WERI-Rb-1 (cell line): ENCODE measurements at regions not wholly inside any gene's neighbourhood (a gene's known extent, or its start where the extent isn't known, plus 50 kb on each side); places are given as distances from the start of the nearest gene placed in this dataset.

Source experiments
- DNase-seq: peaks from one replicate; pipeline ENCODE4 v3.0.0-alpha.2; 2020
- H3K27ac ChIP-seq: fragments of 250-450 bp; sonication (Bioruptor Pico); 2 replicates; pipeline ENCODE4 v1.5.1; 2020; ENCODE audit warnings: mild to moderate bottlenecking, moderate library complexity
- H3K27me3 ChIP-seq: fragments of 250-450 bp; sonication (Bioruptor Pico); 2 replicates; pipeline ENCODE4 v1.5.1; 2021; ENCODE audit warnings: mild to moderate bottlenecking, low read depth, moderate library complexity; ENCODE audit not compliant: insufficient read depth, severe bottlenecking
- H3K36me3 ChIP-seq: fragments of 250-450 bp; sonication (Bioruptor Pico); 2 replicates; pipeline ENCODE4 v1.5.1; 2020; ENCODE audit warnings: mild to moderate bottlenecking, moderate library complexity
- H3K4me3 ChIP-seq: 2 replicates; pipeline ENCODE4 v1.5.1; 2011; ENCODE audit warnings: low read depth, mild to moderate bottlenecking, control low read depth, low read length
- H3K9me3 ChIP-seq: fragments of 250-450 bp; sonication (Bioruptor Pico); 2 replicates; pipeline ENCODE4 v1.5.1; 2021; ENCODE audit warnings: mild to moderate bottlenecking, moderate library complexity; ENCODE audit not compliant: severe bottlenecking
- TF ChIP-seq, protein P1 (sequence below): IDR thresholded peaks from 2 replicates; pipeline ENCODE4 v1.5.1; 2011; ENCODE audit warnings: low read depth, mild to moderate bottlenecking, control low read depth, inconsistent platforms, low read length

DNA sequence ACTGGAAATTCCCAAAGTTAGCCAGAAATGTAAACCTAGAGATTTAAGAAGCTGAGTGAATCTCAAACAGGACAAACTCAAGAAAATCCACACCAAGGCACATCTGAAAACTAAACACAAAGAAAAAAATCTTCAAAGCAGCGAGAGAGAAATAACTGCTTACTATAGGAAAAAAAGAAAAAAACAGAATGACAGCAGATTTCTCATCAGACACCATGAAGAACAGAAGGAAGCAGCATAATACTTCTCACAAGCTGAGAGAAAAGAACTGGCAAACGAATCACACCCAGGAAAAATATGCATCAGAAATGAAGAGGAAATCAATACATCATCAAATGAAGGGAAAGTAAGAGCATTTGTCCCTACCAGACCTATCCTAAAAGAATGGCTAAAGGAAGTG, 236.3 kb upstream of the ADAMTS3 start:
- no peak for DNase-seq
- no peaks in the 10 kb centered on the region for H3K36me3 ChIP-seq
- H3K9me3 ChIP-seq = no peaks in the 10 kb centered on the region
- H3K4me3 ChIP-seq = no peak overlapping the region
- no peak overlapping the region for H3K27ac ChIP-seq
- H3K27me3 ChIP-seq = no peaks in the 10 kb centered on the region
- TF ChIP-seq, protein P1, sequence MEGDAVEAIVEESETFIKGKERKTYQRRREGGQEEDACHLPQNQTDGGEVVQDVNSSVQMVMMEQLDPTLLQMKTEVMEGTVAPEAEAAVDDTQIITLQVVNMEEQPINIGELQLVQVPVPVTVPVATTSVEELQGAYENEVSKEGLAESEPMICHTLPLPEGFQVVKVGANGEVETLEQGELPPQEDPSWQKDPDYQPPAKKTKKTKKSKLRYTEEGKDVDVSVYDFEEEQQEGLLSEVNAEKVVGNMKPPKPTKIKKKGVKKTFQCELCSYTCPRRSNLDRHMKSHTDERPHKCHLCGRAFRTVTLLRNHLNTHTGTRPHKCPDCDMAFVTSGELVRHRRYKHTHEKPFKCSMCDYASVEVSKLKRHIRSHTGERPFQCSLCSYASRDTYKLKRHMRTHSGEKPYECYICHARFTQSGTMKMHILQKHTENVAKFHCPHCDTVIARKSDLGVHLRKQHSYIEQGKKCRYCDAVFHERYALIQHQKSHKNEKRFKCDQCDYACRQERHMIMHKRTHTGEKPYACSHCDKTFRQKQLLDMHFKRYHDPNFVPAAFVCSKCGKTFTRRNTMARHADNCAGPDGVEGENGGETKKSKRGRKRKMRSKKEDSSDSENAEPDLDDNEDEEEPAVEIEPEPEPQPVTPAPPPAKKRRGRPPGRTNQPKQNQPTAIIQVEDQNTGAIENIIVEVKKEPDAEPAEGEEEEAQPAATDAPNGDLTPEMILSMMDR = no peak

DNA sequence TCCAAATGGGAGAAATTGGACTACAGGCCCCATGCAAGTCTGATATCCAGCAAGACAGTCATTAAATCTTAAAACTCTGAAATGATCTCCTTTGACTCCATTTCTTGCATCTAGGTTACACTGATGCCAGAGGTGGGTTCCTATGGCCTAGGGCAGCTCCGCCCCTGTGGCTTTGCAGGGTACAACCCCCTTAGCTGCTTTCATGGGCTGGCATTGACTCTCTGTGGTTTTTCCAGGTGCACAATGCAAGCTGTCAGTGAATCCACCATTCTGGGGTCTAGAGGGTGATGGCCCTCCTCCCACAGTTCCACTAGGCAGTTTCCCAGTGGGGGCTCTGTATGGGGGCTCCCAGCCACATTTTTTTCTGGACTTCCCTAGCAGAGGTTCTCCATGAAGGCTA, 228.5 kb upstream of the ADAMTS3 start:
- H3K9me3 ChIP-seq = no peaks in the 10 kb centered on the region
- H3K27me3 ChIP-seq = no peaks in the 10 kb centered on the region
- TF ChIP-seq, protein P1 = no peak
- no peak for DNase-seq
- H3K4me3 ChIP-seq = no peak overlapping the region
- no peak overlapping the region for H3K27ac ChIP-seq
- H3K36me3 ChIP-seq = no peaks in the 10 kb centered on the region

DNA sequence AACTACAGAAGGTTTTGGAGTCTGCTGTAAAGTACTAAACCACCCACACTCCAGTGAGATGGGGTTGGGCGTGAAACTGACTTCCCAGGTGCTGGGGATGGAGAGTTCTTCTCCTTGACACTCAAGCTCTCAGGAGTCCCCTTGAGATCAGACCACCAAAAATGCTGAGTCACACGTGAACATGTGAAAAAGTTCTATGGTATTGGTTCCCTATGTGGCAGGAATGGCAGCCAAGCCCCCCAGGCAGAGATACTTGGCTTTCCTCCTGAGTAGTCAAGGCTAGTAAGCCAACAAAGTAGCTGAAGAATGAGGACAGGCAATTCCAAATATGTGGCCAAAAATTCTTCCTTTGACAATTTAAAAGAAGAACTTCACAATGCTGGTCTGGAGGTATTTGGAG, 222.0 kb upstream of the ADAMTS3 start:
- TF ChIP-seq, protein P1 = no peak
- DNase-seq = no peak
- Histone ChIP-seq H3K27me3 (no peaks in the 10 kb centered on the region), H3K9me3 (no peaks in the 10 kb centered on the region), H3K36me3 (no peaks in the 10 kb centered on the region), H3K4me3 (no peak overlapping the region), H3K27ac (no peak overlapping the region)

DNA sequence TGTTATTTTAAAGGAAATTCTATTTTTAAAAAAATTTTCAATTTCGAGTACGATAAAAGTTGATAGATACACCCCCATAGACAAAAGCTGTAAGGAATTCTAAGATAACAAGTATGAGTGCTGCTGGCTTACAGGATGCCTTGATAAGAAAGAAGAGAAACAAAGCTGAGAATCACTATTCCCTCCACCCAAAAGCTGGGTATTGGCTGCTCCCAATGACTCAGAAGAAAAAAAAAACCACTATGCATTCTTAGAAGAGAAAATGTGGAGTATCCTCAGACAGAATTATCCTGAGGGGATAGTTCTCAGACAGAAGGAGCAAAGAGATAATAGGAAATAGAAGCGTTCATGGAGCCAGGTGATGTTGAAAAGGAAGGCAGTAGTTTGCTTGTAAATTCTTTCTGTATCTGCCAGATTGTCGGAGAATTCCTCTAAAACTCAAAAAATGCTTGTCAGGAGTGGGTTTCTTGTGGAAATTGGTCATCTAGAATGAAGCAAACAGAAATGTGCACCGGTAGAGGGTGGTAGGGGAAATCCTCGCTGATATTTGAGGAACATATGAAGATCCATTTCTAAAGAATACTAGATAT, 217.5 kb upstream of the ADAMTS3 start:
- TF ChIP-seq, protein P1 = no peak
- no peaks in the 10 kb centered on the region for H3K27me3 ChIP-seq
- H3K36me3 ChIP-seq = no peaks in the 10 kb centered on the region
- DNase-seq = no peak
- no peak overlapping the region for H3K4me3 ChIP-seq
- H3K9me3 ChIP-seq = no peaks in the 10 kb centered on the region
- H3K27ac ChIP-seq = no peak overlapping the region

DNA sequence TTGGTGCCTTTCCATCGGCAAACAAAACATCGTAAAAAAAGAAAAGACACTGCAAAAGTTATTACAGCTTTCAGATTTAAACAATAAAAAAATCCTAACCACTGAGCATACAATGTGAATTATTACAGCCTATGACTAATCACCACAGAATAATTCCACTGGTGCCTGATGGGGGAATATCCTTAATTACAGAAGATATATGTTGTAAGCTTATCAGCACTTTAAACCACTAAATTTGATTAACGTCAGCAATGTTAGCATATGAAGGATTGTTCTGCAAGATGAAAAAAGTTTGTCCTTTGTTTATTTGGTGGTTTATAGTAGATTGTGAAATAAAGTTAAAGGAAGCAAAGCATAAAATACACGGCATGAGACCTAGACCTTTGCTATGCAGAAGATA, 210.2 kb upstream of the ADAMTS3 start:
- Histone ChIP-seq H3K4me3 (no peak overlapping the region), H3K27ac (no peak overlapping the region), H3K27me3 (no peaks in the 10 kb centered on the region), H3K36me3 (no peaks in the 10 kb centered on the region), H3K9me3 (no peaks in the 10 kb centered on the region)
- TF ChIP-seq, protein P1 = no peak
- DNase-seq = no peak

DNA sequence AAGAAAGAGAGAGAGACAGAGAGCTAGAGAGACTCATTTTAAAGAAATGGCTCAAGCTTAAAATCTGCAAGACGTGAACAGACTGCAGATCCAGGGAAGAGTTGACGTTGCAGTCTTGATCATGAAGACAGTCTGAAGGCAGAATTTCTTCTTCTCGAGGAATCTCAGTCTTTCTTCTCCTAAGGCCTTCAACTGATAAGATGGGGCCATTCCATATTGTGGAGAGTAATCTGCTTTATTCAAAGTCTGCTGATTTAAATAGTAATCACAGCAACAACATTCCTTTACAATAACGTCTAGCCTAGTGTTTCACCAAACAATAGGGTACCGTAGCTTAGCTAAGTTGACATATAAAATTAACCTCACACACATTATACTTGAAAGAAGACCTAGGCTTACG, 208.4 kb upstream of the ADAMTS3 start:
- no peak for DNase-seq
- no peaks in the 10 kb centered on the region for H3K36me3 ChIP-seq
- H3K4me3 ChIP-seq = no peak overlapping the region
- H3K27ac ChIP-seq = no peak overlapping the region
- H3K9me3 ChIP-seq = no peaks in the 10 kb centered on the region
- no peaks in the 10 kb centered on the region for H3K27me3 ChIP-seq
- TF ChIP-seq, protein P1 = no peak
